ENCODE measurements at regions not wholly inside any gene's neighbourhood (a gene's known extent, or its start where the extent isn't known, plus 50 kb on each side); places are given as distances from the start of the nearest gene placed in this dataset.

GRCh38 chr13:61148211-61148610 lies 267.4 kb downstream of the PCDH20 start:
- no peak overlapping the region for H3K27ac ChIP-seq
- no peaks in the 10 kb centered on the region for H3K4me1 ChIP-seq
- WGBS (ENCODE audit: insufficient coverage, low coverage, low lambda C conversion rate, missing lambda C conversion rate): 20% methylated on average over 1 of the region's 1 CpG
- DNase-seq (no peak), ATAC-seq (no peak)
- no peaks in the 10 kb centered on the region for H3K27me3 ChIP-seq
- TF ChIP-seq CTCF (IDR thresholded peaks at IDR 0.05) (no peak), POLR2A (IDR thresholded peaks at IDR 0.05) (no peak)
- no peak overlapping the region for H3K4me3 ChIP-seq
- intact Hi-C loops (cut with DNase I): no loop called here
- H3K9me3 ChIP-seq: no peaks in the 10 kb centered on the region
- H3K36me3 ChIP-seq: no peaks in the 10 kb centered on the region

- TF ChIP-seq CTCF (IDR thresholded peaks at IDR 0.05) (no peak), POLR2A (IDR thresholded peaks at IDR 0.05) (no peak)
- H3K9me3 ChIP-seq: no peaks in the 10 kb centered on the region
- H3K36me3 ChIP-seq: no peaks in the 10 kb centered on the region
- no peaks in the 10 kb centered on the region for H3K27me3 ChIP-seq
- no peak overlapping the region for H3K4me3 ChIP-seq
- ATAC-seq (no peak), DNase-seq (no peak)
- no peak overlapping the region for H3K27ac ChIP-seq
- no peaks in the 10 kb centered on the region for H3K4me1 ChIP-seq
- WGBS (ENCODE audit: insufficient coverage, low coverage, low lambda C conversion rate, missing lambda C conversion rate): 38% methylated on average over 1 of the region's 1 CpG
- intact Hi-C loops (cut with DNase I): no loop called here
These were observed 269.1 kb downstream of the PCDH20 start for GRCh38 chr13:61146571-61146970.

GRCh38 chr13:61146158-61146557 lies 269.5 kb downstream of the PCDH20 start:
- TF ChIP-seq POLR2A (IDR thresholded peaks at IDR 0.05): no peak
- no peak for TF ChIP-seq CTCF (IDR thresholded peaks at IDR 0.05)
- intact Hi-C loops (cut with DNase I): no loop called here
- Histone ChIP-seq H3K27me3 (no peaks in the 10 kb centered on the region), H3K4me1 (no peaks in the 10 kb centered on the region), H3K9me3 (no peaks in the 10 kb centered on the region), H3K36me3 (no peaks in the 10 kb centered on the region), H3K27ac (no peak overlapping the region), H3K4me3 (no peak overlapping the region)
- 47% methylated on average over 2 of the region's 4 CpGs for WGBS (ENCODE audit: insufficient coverage, low coverage, low lambda C conversion rate, missing lambda C conversion rate)
- DNase-seq: no peak
- peak in 1 of 4 donors; percentile 24 for ATAC-seq

GRCh38 chr13:61144834-61145593 lies 270.6 kb downstream of the PCDH20 start:
- intact Hi-C loops (cut with DNase I): no loop called here
- DNase-seq (no peak), ATAC-seq (no peak)
- Histone ChIP-seq H3K4me3 (no peak overlapping the region), H3K27me3 (no peaks in the 10 kb centered on the region), H3K36me3 (no peaks in the 10 kb centered on the region), H3K27ac (no peak overlapping the region), H3K4me1 (no peaks in the 10 kb centered on the region), H3K9me3 (no peaks in the 10 kb centered on the region)
- WGBS (ENCODE audit: insufficient coverage, low coverage, low lambda C conversion rate, missing lambda C conversion rate): no CpG with 5 or more reads among the region's 2 CpGs
- TF ChIP-seq CTCF (IDR thresholded peaks at IDR 0.05) (no peak), POLR2A (IDR thresholded peaks at IDR 0.05) (no peak)
